Loucy (cell line): ENCODE measurements at regions not wholly inside any gene's neighbourhood (a gene's known extent, or its start where the extent isn't known, plus 50 kb on each side); places are given as distances from the start of the nearest gene placed in this dataset.

Experiments used
- CTCF ChIP-seq: fragments of 200-600 bp; sonication (generic); conservative IDR thresholded peaks from 2 replicates; pipeline ENCODE4 v1.5.1; 2014; ENCODE audit warnings: mild to moderate bottlenecking, antibody characterized with exemption, low read length
- EZH2phosphoT487 ChIP-seq: fragments of 200-600 bp; IDR thresholded peaks from 2 replicates; pipeline ENCODE4 v1.6.1; 2018; ENCODE audit warnings: antibody characterized with exemption, mild to moderate bottlenecking, moderate library complexity, borderline replicate concordance

GRCh38 chr18:51337406-51337805 is 139.9 kb upstream of the MEX3C start:
- TF ChIP-seq CTCF (no peak), EZH2phosphoT487 (no peak)
